ENCODE measurements at regions not wholly inside any gene's neighbourhood (a gene's known extent, or its start where the extent isn't known, plus 50 kb on each side); places are given as distances from the start of the nearest gene placed in this dataset.

DNA sequence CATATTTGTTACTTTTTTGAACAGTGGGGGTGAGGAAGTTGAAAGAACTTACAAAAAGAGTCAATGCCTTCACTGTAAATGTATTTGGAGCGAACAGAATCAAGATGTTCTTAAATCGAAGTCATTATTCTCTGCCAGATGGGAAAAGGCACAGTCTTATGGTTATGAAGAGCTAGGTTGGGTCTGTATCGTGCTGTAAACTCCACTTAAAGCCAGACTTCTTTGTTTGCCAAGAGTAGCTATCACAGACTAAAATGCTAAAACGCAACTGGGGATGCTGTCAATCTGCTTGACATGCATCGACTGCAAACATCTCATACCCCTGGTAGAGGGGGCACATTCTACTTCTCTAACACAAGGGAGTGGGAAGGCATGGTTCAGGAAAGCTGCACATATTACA is 160.4 kb downstream of the DACT1 start:
- no peak overlapping the region for H2BK12ac ChIP-seq (ENCODE audit: low read depth, low read length)
- H2BK120ac ChIP-seq (replicated peaks; ENCODE audit: low read depth, low read length) = no peak overlapping the region
- no peak overlapping the region for H4K5ac ChIP-seq (ENCODE audit: insufficient read length, low read depth, low read length)
- FAIRE-seq = no peak
- no peaks in the 10 kb centered on the region for H3K9me3 ChIP-seq (ENCODE audit: insufficient read depth in 2 of 2, low read depth in 1 of 2, low read length in 1 of 2)
- ChIA-PET POLR2A (ENCODE audit: partially characterized antibody) (no interaction called here), CTCF (ENCODE audit: partially characterized antibody) (interaction anchor here (0.7 to 1.7 kb wide), 7 partner anchors 11 to 149 kb away, joined by 3 to 4 read pairs (median 3); no protein-coding TSS in a partner anchor)
- H2AK5ac ChIP-seq (ENCODE audit: low read depth, low read length) = no peak overlapping the region
- H3K23ac ChIP-seq (ENCODE audit: insufficient read length) = no peak overlapping the region
- no peak overlapping the region for H3K56ac ChIP-seq (replicated peaks; ENCODE audit: insufficient read length, low read depth, low read length)
- H3K4me1 ChIP-seq (replicated peaks in 1 of 4; ENCODE audit: control insufficient read depth in 3 of 4, insufficient read depth in 4 of 4, low read length in 3 of 4) = no peaks in the 10 kb centered on the region
- no peak overlapping the region for H2AFZ ChIP-seq (ENCODE audit: low read length)
- no peak overlapping the region for H2BK15ac ChIP-seq (ENCODE audit: low read length)
- H3K27ac ChIP-seq (ENCODE audit: low read depth, low read length) = no peak overlapping the region
- no peak overlapping the region for H3K4ac ChIP-seq (replicated peaks; ENCODE audit: insufficient read length, low read depth, low read length)
- 87% methylated on average over 5 of the region's 5 CpGs; no CpG with 5 or more reads in 1 of the 2 experiments for WGBS, 2 experiments (ENCODE audit: extremely low coverage in 1 of 2, insufficient coverage in 1 of 2, insufficient read length in 1 of 2, insufficient replicate concordance in 2 of 2, low coverage in 1 of 2, low lambda C conversion rate in 2 of 2, missing lambda C conversion rate in 1 of 2)
- no peaks in the 10 kb centered on the region for H3K79me2 ChIP-seq (ENCODE audit: control insufficient read depth in 1 of 2, insufficient read depth in 2 of 2, low read length in 2 of 2)
- no peaks in the 10 kb centered on the region for H3K36me3 ChIP-seq (ENCODE audit: control insufficient read depth in 2 of 4, insufficient read depth in 4 of 4, low read length in 3 of 4)
- no peak overlapping the region for H3K18ac ChIP-seq (ENCODE audit: extremely low read depth, low read length)
- H4K20me1 ChIP-seq (replicated peaks in 1 of 2; ENCODE audit: control insufficient read depth in 1 of 2, insufficient read depth in 2 of 2, low read length in 2 of 2) = no peaks in the 10 kb centered on the region
- no peak overlapping the region for H2BK20ac ChIP-seq (ENCODE audit: low read length)
- no peaks in the 10 kb centered on the region for H3K79me1 ChIP-seq (ENCODE audit: low read depth, low read length)
- no peak for DNase-seq (ENCODE audit: low read depth in 1 of 2, low spot score in 2 of 2)
- no peak for TF ChIP-seq CBX5 (IDR thresholded peaks at IDR 0.05; ENCODE audit: low read depth, low read length)
- TF ChIP-seq CTBP2 (IDR thresholded peaks at IDR 0.05; ENCODE audit: borderline replicate concordance, insufficient read depth, insufficient read length, low read length) = no peak
- TF ChIP-seq POLR2A (IDR thresholded peaks at IDR 0.05; ENCODE audit: control extremely low read depth in 1 of 2, low read depth in 2 of 2, low read length in 2 of 2) = no peak
- H3K23me2 ChIP-seq (ENCODE audit: low read depth, low read length) = no peaks in the 10 kb centered on the region
- no peak overlapping the region for H3K4me3 ChIP-seq (ENCODE audit: extremely low read depth in 1 of 4, insufficient read depth in 2 of 4, low read depth in 3 of 4, low read length in 4 of 4)
- H3K9ac ChIP-seq (replicated peaks in 1 of 4; ENCODE audit: extremely low read depth in 1 of 4, low read depth in 3 of 4, low read length in 3 of 4) = no peak overlapping the region
- H2BK5ac ChIP-seq (ENCODE audit: low read depth, low read length) = no peak overlapping the region
- no peak overlapping the region for H4K91ac ChIP-seq (replicated peaks; ENCODE audit: insufficient read length, low read length)
- no peaks in the 10 kb centered on the region for H3K27me3 ChIP-seq (replicated peaks in 1 of 4; ENCODE audit: control insufficient read depth in 3 of 4, extremely low read depth in 1 of 4, insufficient read depth in 3 of 4, low read length in 3 of 4)
- no peak overlapping the region for H3K4me2 ChIP-seq (ENCODE audit: insufficient read depth in 1 of 2, low read depth in 2 of 2, low read length in 2 of 2)
- no peak overlapping the region for H3K14ac ChIP-seq (ENCODE audit: insufficient read length)
- no peak overlapping the region for H4K8ac ChIP-seq (ENCODE audit: extremely low read depth, insufficient read depth, low read length)
